GM12878 (cell line): ENCODE measurements at regions not wholly inside any gene's neighbourhood (a gene's known extent, or its start where the extent isn't known, plus 50 kb on each side); places are given as distances from the start of the nearest gene placed in this dataset.
A peak's percentile ranks its signal among the peaks of the same experiment; 100 is the strongest.

Experiments used
- ATAC-seq: fragments of 200-7000 bp; cut with Tn5 transposase; 3 replicates; pipeline ENCODE4 v1.9.1; 2020; ENCODE audit warnings: mild to moderate bottlenecking, moderate library complexity
- BruUV-seq: library from RNA; stranded (reverse); fragments of 400-500 nt; replicated peaks from 2 replicates; lab custom pipeline; 2021; lab: Mats Ljungman, UMichigan
- CTCF ChIA-PET: fragments of 300-600 bp; sonication (Branson Sonifier 250); formaldehyde crosslinking; extraction: SDS; loops from one replicate; lab custom pipeline; 2021; ENCODE audit warnings: inconsistent platforms; lab: Yijun Ruan, JAX
- POLR2A ChIA-PET: fragments of 350-600 bp; formaldehyde crosslinking; extraction: SDS; loops from one replicate; lab custom pipeline; 2021; ENCODE audit warnings: inconsistent platforms; lab: Charles Lee
- RAD21 ChIA-PET: fragments of 300-600 bp; sonication (Branson Sonifier 250); formaldehyde crosslinking; loops from one replicate; lab custom pipeline; 2023; ENCODE audit warnings: antibody characterized with exemption; ENCODE audit not compliant: unreplicated experiment; lab: Charles Lee
- SMC1A ChIA-PET: fragments of 300-600 bp; sonication (Branson Sonifier 250); formaldehyde crosslinking; loops from one replicate; lab custom pipeline; 2023; ENCODE audit not compliant: unreplicated experiment, uncharacterized antibody; lab: Charles Lee
- DNase-seq: peaks from one replicate; pipeline ENCODE4 v3.0.0-alpha.2; 2011; ENCODE audit warnings: low read depth, low spot score
- FAIRE-seq: peaks from 3 replicates; lab custom pipeline; 2011; peaks lifted over from hg19 to GRCh38; lab: Jason Lieb, UNC
- H2AFZ ChIP-seq: 2 replicates; pipeline ENCODE4 v1.6.0; 2011; ENCODE audit warnings: low read depth, low read length, control low read depth; ENCODE audit not compliant: control insufficient read depth
- H3K27ac ChIP-seq: 2 replicates; pipeline ENCODE4 v1.5.1; 2011; ENCODE audit warnings: control low read depth; ENCODE audit not compliant: control insufficient read depth, insufficient read depth
- H3K27me3 ChIP-seq, 2 experiments: replicated peaks in 1 of 2; 2 replicates each; pipeline versions ENCODE4 v1.6.0 to v1.6.1; 2011; ENCODE audit warnings: low read length in 1 of 2; ENCODE audit not compliant: control insufficient read depth in 2 of 2, insufficient read depth in 2 of 2
- H3K36me3 ChIP-seq, 2 experiments: 2 replicates each; pipeline ENCODE4 v1.5.1; 2011; ENCODE audit warnings: low read length in 1 of 2; ENCODE audit not compliant: control insufficient read depth in 2 of 2, insufficient read depth in 2 of 2
- H3K4me1 ChIP-seq: 2 replicates; pipeline ENCODE4 v1.6.1; 2011; ENCODE audit warnings: mild to moderate bottlenecking, low read length, moderate library complexity, mixed read lengths; ENCODE audit not compliant: control insufficient read depth, insufficient read depth
- H3K4me2 ChIP-seq: 2 replicates; pipeline ENCODE4 v1.6.0; 2011; ENCODE audit warnings: control low read depth; ENCODE audit not compliant: control insufficient read depth, insufficient read depth
- H3K4me3 ChIP-seq: fragments of 200-600 bp; sonication (generic); 2 replicates; pipeline ENCODE4 v1.5.1; 2016
- H3K79me2 ChIP-seq: 2 replicates; pipeline ENCODE4 v1.6.0; 2011; ENCODE audit warnings: low read length; ENCODE audit not compliant: control insufficient read depth, insufficient read depth
- H3K9ac ChIP-seq: 2 replicates; pipeline ENCODE4 v1.8.0; 2011; ENCODE audit warnings: low read length, control low read depth, mixed read lengths; ENCODE audit not compliant: control insufficient read depth, insufficient read depth
- H3K9me3 ChIP-seq: replicated peaks from 3 replicates; pipeline ENCODE4 v1.5.1; 2011; ENCODE audit warnings: mild to moderate bottlenecking, low read length; ENCODE audit not compliant: control insufficient read depth, insufficient read depth
- H4K20me1 ChIP-seq: 2 replicates; pipeline ENCODE4 v1.6.0; 2011; ENCODE audit not compliant: control insufficient read depth, insufficient read depth
- ATF2 ChIP-seq: IDR thresholded peaks from 2 replicates; pipeline ENCODE4 v1.6.1; 2012; ENCODE audit warnings: low read length, inconsistent platforms
- NBN ChIP-seq: fragments of 450-650 bp; IDR thresholded peaks from 2 replicates; pipeline ENCODE4 v1.6.1; 2016
- RCOR1 ChIP-seq: conservative IDR thresholded peaks from 2 replicates; pipeline ENCODE4 v1.6.1; 2012; ENCODE audit warnings: low read depth, low read length, improper control_type of control experiment
- SREBF1 ChIP-seq: IDR thresholded peaks from 2 replicates; pipeline ENCODE4 v1.6.1; 2012; ENCODE audit warnings: mild to moderate bottlenecking, low read length
- ZNF207 ChIP-seq: fragments of 450-650 bp; IDR thresholded peaks from 2 replicates; pipeline ENCODE4 v1.6.1; 2014; ENCODE audit warnings: antibody characterized with exemption, mild to moderate bottlenecking, borderline replicate concordance
- WGBS: methylation state at CpG from one replicate; pipeline ENCODE4 v1.1.6; 2016; ENCODE audit warnings: low lambda C conversion rate; ENCODE audit not compliant: insufficient replicate concordance, insufficient coverage; ENCODE audit errors: missing lambda C conversion rate; 5-methylcytosine and 5-hydroxymethylcytosine counted together
- in situ Hi-C: fragments of 300-500 bp; cut with MboI; formaldehyde crosslinking; loops from 9 replicates; pipeline ENCODE4 v1.14.3; 2018; ENCODE audit warnings: mixed read lengths
- intact Hi-C: fragments of 100-400 bp; cut with micrococcal nuclease; formaldehyde crosslinking; loops from one replicate; pipeline ENCODE4 v1.14.2; 2022; ENCODE audit not compliant: unreplicated experiment
- TF ChIP-seq, protein P1 (sequence below): fragments of 150-350 bp; IDR thresholded peaks from 2 replicates; pipeline ENCODE4 v1.6.1; 2014; ENCODE audit warnings: mild to moderate bottlenecking, low read depth, low read length
- TF ChIP-seq, protein P2 (sequence below): fragments of 150-350 bp; IDR thresholded peaks from 2 replicates; pipeline ENCODE4 v1.6.1; 2016; ENCODE audit warnings: low read depth, low read length

DNA sequence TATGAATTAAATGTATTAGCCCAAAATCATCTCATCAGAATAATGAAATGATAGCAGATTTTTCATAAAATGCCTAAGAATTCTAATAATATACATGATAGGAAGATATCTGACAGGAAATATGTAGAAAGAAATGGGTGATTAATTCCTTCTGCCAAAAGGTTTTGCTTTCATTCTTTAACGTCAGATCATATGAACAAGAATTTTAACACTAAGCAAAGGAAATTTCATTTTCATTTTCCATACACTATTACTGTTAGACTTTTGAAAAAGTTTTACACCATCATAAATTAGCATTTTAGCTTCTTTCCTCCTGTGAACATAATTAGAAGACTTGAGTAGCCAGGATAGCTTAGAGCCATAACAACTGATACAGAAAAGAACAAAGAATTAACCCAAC, 1099.9 kb downstream of the NSUN3 start:
- no TSS peak for BruUV-seq
- TF ChIP-seq NBN (no peak), RCOR1 (no peak), ATF2 (no peak), SREBF1 (no peak)
- Histone ChIP-seq H3K4me3 (no peak overlapping the region), H3K79me2 (no peaks in the 10 kb centered on the region), H3K9ac (no peak overlapping the region), H3K36me3 (no peaks in the 10 kb centered on the region), H3K4me1 (no peaks in the 10 kb centered on the region), H3K27me3 (no peaks in the 10 kb centered on the region), H2AFZ (no peak overlapping the region), H3K4me2 (no peak overlapping the region), H4K20me1 (no peaks in the 10 kb centered on the region), H3K27ac (no peak overlapping the region), H3K9me3 (no peaks in the 10 kb centered on the region)
- ATAC-seq (0 out of 3 replicates have a peak, but pooled peaks have one; percentile 21), DNase-seq (no peak), FAIRE-seq (no peak)
- ChIA-PET CTCF (no interaction called here), SMC1A (no interaction called here), RAD21 (no interaction called here), POLR2A (no interaction called here)
- intact Hi-C loops: no loop called here
- 0% methylated on average over 1 of the region's 1 CpG for WGBS
- in situ Hi-C loops: no loop called here

DNA sequence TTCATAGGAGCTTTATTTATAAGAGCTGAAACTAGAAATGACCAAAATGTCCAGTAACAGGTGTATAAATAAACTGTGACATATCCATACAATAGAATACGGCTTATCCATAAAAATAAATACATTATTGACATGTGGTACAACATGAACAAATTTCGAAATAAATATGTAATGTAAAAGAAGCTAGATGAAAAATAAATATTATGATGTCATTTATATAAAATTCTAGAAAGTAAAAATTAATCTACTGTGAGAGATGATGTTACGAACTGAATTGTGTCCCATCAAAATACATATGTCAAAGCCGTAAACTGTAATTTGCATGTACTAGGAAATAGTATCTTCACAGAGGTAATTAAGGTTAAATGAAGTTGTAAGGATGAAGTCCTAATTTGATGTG, 1104.9 kb downstream of the NSUN3 start:
- intact Hi-C loops (no loop called here), in situ Hi-C loops (no loop called here)
- ChIA-PET RAD21 (no interaction called here), CTCF (no interaction called here), POLR2A (no interaction called here), SMC1A (interaction anchor here (1.0 kb wide), 1 partner anchor 13 kb away, joined by 4 read pairs; no protein-coding TSS in a partner anchor)
- H3K4me2 ChIP-seq: no peak overlapping the region
- H3K4me3 ChIP-seq: no peak overlapping the region
- no peak for DNase-seq
- H3K27ac ChIP-seq: no peak overlapping the region
- no peak overlapping the region for H3K9ac ChIP-seq
- WGBS: 54% methylated on average over 4 of the region's 4 CpGs
- TF ChIP-seq, protein P1, sequence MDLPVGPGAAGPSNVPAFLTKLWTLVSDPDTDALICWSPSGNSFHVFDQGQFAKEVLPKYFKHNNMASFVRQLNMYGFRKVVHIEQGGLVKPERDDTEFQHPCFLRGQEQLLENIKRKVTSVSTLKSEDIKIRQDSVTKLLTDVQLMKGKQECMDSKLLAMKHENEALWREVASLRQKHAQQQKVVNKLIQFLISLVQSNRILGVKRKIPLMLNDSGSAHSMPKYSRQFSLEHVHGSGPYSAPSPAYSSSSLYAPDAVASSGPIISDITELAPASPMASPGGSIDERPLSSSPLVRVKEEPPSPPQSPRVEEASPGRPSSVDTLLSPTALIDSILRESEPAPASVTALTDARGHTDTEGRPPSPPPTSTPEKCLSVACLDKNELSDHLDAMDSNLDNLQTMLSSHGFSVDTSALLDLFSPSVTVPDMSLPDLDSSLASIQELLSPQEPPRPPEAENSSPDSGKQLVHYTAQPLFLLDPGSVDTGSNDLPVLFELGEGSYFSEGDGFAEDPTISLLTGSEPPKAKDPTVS: no peak
- TF ChIP-seq ZNF207: no peak
- TF ChIP-seq, protein P2, sequence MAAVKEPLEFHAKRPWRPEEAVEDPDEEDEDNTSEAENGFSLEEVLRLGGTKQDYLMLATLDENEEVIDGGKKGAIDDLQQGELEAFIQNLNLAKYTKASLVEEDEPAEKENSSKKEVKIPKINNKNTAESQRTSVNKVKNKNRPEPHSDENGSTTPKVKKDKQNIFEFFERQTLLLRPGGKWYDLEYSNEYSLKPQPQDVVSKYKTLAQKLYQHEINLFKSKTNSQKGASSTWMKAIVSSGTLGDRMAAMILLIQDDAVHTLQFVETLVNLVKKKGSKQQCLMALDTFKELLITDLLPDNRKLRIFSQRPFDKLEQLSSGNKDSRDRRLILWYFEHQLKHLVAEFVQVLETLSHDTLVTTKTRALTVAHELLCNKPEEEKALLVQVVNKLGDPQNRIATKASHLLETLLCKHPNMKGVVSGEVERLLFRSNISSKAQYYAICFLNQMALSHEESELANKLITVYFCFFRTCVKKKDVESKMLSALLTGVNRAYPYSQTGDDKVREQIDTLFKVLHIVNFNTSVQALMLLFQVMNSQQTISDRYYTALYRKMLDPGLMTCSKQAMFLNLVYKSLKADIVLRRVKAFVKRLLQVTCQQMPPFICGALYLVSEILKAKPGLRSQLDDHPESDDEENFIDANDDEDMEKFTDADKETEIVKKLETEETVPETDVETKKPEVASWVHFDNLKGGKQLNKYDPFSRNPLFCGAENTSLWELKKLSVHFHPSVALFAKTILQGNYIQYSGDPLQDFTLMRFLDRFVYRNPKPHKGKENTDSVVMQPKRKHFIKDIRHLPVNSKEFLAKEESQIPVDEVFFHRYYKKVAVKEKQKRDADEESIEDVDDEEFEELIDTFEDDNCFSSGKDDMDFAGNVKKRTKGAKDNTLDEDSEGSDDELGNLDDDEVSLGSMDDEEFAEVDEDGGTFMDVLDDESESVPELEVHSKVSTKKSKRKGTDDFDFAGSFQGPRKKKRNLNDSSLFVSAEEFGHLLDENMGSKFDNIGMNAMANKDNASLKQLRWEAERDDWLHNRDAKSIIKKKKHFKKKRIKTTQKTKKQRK: no peak
- no peaks in the 10 kb centered on the region for H3K9me3 ChIP-seq
- no peak for FAIRE-seq
- ATAC-seq: no peak
- H3K36me3 ChIP-seq: no peaks in the 10 kb centered on the region
- no TSS peak for BruUV-seq
- H3K27me3 ChIP-seq: no peaks in the 10 kb centered on the region
- H3K4me1 ChIP-seq: no peaks in the 10 kb centered on the region
- no peak overlapping the region for H2AFZ ChIP-seq
- H3K79me2 ChIP-seq: no peaks in the 10 kb centered on the region
- H4K20me1 ChIP-seq: no peaks in the 10 kb centered on the region
